ENCODE measurements at regions not wholly inside any gene's neighbourhood (a gene's known extent, or its start where the extent isn't known, plus 50 kb on each side); places are given as distances from the start of the nearest gene placed in this dataset.
"Not testable (repeated sequence)": the region's sequence is repeated elsewhere in the genome, so short reads cannot be mapped to it uniquely, and the experiment has no call there.

GRCh38 chr13:97520061-97520460 is 86.1 kb downstream of the RAP2A start:
- no peak for DNase-seq

DNA sequence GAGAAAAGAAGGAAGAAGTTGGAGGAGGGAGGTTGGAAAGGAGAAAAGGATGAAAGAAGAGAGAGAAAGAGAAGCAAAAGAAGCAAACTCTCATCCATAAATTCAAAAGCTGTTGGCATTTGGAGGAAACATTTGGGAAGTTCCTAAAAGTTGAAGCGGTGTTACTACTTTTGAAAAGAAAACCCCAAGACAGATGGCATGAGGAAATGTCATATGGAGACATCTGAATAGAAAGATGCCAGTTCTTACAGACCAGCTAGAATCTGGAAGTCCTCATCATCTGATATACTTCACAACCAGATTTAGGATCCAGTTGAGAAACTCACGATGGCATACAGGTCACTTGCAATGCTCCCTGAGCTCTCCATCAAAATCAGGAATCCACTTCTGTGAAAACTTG is 86.9 kb downstream of the RAP2A start:
- no peak for DNase-seq

- no peak for DNase-seq
These were observed 87.8 kb downstream of the RAP2A start for GRCh38 chr13:97521726-97522125.

DNA sequence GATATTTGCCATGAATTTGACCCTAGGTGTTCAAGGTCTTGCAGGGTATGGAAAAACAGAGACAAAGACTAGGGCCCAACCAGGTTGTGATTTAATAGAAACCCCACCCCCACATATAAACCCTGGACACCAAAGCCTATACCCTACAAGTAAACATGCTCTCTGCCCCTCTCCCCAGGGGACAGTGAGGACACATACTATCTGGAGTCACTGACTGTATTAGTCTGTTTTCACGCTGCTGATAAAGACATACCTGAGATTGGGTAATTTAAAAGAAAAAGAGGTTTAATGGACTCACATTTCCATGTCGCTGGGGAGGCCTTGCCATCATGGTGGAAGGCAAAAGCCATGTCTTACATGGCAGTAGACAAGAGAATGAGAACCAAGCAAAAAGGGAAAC is 88.3 kb downstream of the RAP2A start:
- no peak for DNase-seq

DNA sequence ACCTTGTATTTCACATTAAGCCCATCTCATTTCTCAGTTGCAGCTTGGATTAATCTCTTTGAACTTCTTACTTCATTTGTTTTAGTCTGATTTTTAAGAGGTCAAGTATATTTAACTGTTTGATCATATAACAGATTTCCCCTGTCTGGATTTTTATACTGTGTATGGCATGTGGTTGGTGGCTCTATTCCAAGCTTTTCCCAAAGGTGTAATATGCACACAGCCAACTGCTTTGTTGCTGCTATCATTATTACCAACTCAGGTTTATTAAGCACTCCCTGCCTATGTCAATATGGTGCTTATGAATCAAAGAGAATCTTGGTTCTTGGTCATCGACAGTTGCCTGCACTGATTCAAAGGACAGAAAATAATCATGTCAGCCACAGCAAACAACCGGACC is 92.6 kb downstream of the RAP2A start:
- no peak for DNase-seq

DNA sequence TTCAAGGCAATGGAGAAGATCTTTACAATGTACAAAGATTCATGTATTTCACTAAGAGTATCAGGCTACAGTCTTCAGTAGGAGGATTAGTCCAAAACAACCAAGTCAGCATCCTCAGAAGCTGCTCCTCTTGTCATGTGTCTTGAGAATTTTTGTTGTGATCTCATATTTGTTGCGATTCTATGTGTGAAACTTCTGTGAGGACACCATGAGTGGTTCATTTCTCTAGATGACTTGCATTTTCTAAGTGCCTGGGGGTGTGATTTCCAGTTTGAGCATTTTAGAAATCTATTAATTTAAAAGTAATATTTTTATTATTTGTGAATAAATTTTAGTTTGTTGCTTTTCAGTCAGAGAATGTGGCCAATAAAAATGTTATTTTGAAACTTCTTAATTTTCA is 94.5 kb downstream of the RAP2A start:
- DNase-seq, result no peak

- DNase-seq, result no peak
These were observed 100.6 kb downstream of the RAP2A start for GRCh38 chr13:97534540-97534939.

DNA sequence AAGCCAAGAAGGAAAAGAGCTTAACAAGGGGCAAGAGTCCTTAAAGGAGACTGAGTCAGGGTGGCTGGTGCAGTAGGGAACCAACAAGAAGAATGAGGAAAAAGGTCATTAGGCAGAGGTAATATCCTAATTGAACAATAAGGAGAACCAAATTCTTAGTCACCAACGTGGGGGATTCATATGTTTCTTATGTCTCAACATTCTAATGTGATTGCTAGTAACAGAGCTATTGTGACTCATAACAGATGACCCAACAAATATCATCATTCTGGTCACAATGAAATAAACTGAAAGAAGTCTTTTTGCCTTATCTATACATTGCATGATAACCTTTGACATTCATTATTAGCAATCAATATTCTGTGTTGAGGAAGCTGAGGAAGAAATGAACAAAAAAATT is 101.6 kb downstream of the RAP2A start:
- no peak for DNase-seq

- no peak for DNase-seq
These were observed 103.1 kb downstream of the RAP2A start for GRCh38 chr13:97537110-97537509.

DNA sequence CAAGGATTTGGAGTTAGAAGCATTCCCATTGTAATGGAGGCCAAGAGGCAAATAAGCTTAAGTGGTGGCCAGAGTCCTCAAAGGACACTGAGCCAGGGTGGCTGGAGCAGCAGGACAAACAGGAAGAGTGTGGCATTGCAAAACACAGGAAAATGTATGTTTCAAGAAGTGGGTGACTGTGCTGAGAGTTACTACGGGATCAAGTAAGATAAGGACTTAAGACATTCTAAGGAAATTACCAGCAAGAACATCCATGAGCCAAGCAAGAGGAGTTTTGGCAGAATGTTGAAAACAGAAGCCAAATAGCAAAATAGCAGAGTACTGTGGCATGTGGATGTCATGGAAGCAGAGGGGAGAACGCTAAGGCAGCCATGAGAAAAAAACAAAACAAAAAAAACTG is 104.2 kb downstream of the RAP2A start:
- no peak for DNase-seq

DNA sequence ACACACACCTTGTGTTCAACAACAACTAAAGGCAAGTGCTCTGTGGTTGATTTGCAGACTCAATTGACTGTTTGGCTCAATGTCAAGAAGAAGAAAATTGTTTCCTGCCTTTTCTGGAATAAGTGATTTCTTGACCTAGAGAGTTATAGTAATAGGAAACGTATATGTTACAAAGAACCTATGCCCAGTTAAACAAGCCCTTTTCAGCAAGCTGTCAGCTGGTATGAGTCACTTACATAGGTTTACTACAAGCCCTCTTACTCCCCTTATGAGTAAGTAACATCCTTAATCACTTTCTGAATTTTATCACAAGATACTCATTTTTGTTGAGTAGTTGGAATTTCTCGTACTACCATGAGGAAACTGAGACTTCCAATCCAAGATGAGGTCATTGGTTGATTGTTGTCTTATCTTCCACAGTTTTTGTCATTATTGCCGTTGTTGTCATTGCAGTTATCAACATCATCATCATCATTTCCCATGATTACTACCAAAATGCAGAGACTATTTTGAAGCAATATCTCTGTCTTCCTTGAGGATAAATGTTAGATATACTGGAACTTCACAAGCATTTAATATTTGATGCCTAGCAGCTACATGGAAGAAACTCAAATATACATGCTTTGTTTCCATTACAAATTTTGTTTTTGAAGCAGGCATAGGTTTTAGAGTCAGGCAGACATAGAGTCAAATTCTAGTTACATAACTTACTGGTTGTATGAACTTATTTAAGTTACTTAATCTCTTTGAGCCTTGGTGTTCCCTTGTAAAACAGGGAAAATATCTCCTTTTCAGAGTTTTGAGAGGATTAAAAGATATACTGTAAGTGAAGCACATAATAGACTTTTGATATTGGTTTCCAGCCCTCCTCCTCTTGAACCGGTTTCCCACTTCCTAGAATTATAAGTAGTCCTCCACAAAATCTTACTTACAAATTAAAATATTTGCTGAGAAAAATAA is 106.0 kb downstream of the RAP2A start:
- DNase-seq, result no peak

DNA sequence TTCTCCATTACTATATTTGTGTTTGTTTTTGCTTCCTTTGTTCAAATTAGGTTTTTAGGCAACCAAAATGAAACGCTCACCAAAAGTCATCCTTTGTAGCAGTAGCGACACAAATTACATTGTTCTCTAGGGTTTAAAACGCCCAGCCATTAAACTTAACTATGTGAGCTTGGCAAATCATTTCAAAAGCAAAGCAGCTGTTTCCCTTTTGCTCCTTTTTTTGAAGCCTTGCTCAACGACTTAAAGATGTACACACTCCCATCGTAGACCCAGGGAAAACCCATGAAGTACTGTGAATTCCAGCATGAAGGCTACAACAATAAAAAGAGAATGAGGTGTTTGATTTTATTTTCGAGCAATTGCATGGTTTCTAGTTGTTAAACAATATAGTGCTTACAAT is 106.7 kb downstream of the RAP2A start:
- DNase-seq, result no peak

DNA sequence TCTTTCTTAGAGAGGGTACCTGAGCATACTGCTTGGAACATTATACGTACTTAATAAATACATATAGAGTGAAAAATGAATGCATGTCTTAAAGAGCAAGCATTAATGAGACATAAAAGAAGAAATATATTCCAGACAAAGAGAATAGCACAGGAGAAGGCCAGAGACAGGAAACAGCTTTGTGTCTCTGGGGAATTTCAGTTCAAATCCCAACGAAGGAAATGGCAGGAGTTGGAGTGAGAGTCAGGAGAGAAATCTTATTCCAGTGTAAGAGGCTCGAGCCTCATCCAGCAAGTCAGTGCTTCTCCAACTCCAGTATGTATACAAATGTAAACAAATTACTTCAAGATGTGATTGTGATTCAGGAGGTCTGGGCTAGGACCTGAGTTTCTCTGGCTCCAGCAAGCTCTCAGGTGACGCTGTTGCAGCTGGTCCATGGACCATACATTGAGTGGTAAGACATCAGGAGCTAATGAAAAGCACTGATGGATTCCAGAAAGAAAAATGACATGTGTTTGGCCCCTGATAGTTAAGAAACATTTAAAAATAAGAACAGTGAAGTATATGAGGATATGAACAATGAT is 108.2 kb downstream of the RAP2A start:
- no peak for DNase-seq

- no peak for DNase-seq
These were observed 110.2 kb downstream of the RAP2A start for GRCh38 chr13:97544031-97544765.

GRCh38 chr13:97544971-97545499 is 111.1 kb downstream of the RAP2A start:
- not testable (repeated sequence) for DNase-seq

GRCh38 chr13:97548138-97548537 is 114.2 kb downstream of the RAP2A start:
- no peak for DNase-seq

GRCh38 chr13:97548711-97549110 is 114.7 kb downstream of the RAP2A start:
- no peak for DNase-seq

- DNase-seq, result no peak
These were observed 115.2 kb downstream of the RAP2A start for GRCh38 chr13:97549201-97549600.

GRCh38 chr13:97554496-97554895 is 120.5 kb downstream of the RAP2A start:
- no peak for DNase-seq

DNA sequence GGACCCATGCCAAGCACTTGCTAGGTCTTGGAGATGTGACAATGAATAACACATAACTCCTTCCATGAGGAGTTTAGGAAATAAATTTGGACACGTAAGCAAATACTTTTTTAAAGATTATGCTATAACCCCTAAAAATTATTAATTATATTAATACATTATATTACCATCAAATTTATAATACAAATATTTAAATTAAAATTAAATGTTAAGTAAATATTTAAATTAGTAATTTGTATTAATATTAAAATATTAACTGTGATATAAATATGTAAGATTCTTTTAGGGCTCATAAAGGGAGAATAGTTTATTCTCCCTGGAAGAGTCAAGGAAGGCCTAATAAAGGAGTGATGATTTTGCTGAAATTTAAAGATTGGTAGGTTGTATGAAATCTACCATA is 121.1 kb downstream of the RAP2A start:
- no peak for DNase-seq

DNA sequence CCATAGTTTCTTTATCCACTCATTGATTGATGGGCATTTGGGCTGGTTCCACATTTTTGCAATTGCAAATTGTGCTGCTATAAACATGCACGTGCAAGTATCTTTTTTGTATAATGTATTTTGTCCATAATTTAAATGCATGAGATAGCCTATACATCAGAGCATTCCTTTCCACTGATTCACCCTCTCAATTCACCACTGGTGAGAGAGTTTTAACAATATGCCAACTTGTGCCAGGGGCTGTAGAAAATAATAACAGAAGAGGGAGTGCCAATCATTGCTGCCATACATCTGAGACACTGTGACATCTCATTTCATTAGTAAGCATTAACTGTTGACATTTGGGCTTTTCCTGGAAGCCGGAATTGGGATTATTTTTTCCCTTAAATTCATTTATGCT is 125.1 kb downstream of the RAP2A start:
- DNase-seq, result no peak

GRCh38 chr13:97559981-97560380 is 126.0 kb downstream of the RAP2A start:
- no peak for DNase-seq

GRCh38 chr13:97561182-97561581 is 127.2 kb downstream of the RAP2A start:
- no peak for DNase-seq

DNA sequence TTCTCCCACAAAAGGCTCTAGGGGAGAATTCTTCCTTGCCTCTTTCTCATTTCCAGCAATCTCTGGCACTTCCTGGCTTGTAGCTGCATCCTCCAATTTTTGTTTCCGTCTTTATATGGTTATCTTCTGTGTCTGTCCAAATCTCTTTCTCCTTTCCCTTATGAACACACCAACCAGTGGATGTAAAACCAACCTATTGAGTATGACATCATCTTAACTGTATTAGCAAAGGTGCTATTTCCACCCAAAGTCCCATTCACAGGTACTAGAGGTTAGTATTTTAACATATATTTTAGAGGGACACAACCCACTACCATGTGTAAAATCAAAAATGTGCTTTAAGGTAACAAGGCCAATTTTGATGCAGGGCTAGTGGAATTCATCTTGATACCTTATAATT is 129.0 kb downstream of the RAP2A start:
- no peak for DNase-seq

Data from left hindlimb (tissue), 1 donor.